H1 (cell line): ENCODE measurements at regions not wholly inside any gene's neighbourhood (a gene's known extent, or its start where the extent isn't known, plus 50 kb on each side); places are given as distances from the start of the nearest gene placed in this dataset.

Experiments used
- CTCF ChIA-PET: fragments of 300-600 bp; sonication (Branson Sonifier 250); formaldehyde crosslinking; loops from one replicate; lab custom pipeline; 2021; ENCODE audit not compliant: partially characterized antibody; lab: Charles Lee
- POLR2A ChIA-PET: fragments of 300-600 bp; sonication (Branson Sonifier 250); formaldehyde crosslinking; loops from one replicate; lab custom pipeline; 2021; ENCODE audit warnings: inconsistent platforms; ENCODE audit not compliant: partially characterized antibody; lab: Charles Lee
- DNase-seq, 2 experiments: peaks; one replicate each; pipeline versions ENCODE4 v3.0.0 to v3.0.0-alpha.2; 2010 to 2022; ENCODE audit warnings: low spot score in 2 of 2, low read depth in 1 of 2, mixed read lengths in 1 of 2
- FAIRE-seq: peaks from 2 replicates; lab custom pipeline; 2011; peaks lifted over from hg19 to GRCh38; lab: Jason Lieb, UNC
- H2AFZ ChIP-seq: 2 replicates; pipeline ENCODE4 v1.8.1; 2012; ENCODE audit warnings: low read length, inconsistent platforms
- H2AK5ac ChIP-seq: 2 replicates; pipeline ENCODE4 v1.6.1; 2013; ENCODE audit warnings: low read depth, low read length
- H2BK120ac ChIP-seq: replicated peaks from 2 replicates; pipeline ENCODE3; 2013; ENCODE audit warnings: low read depth, low read length, inconsistent platforms
- H2BK12ac ChIP-seq: 2 replicates; pipeline ENCODE4 v1.6.1; 2013; ENCODE audit warnings: low read depth, low read length
- H2BK15ac ChIP-seq: 2 replicates; pipeline ENCODE4 v1.6.1; 2013; ENCODE audit warnings: low read length
- H2BK20ac ChIP-seq: 2 replicates; pipeline ENCODE4 v1.6.1; 2013; ENCODE audit warnings: low read length
- H2BK5ac ChIP-seq: 2 replicates; pipeline ENCODE4 v1.6.1; 2013; ENCODE audit warnings: low read depth, low read length
- H3K14ac ChIP-seq: 2 replicates; pipeline ENCODE4 v1.6.1; 2013; ENCODE audit warnings: inconsistent platforms; ENCODE audit not compliant: insufficient read length
- H3K18ac ChIP-seq: 2 replicates; pipeline ENCODE4 v1.6.1; 2013; ENCODE audit warnings: low read length; ENCODE audit errors: extremely low read depth
- H3K23ac ChIP-seq: 2 replicates; pipeline ENCODE4 v1.6.1; 2013; ENCODE audit warnings: inconsistent platforms; ENCODE audit not compliant: insufficient read length
- H3K23me2 ChIP-seq: 2 replicates; pipeline ENCODE4 v1.6.1; 2013; ENCODE audit warnings: low read depth, low read length
- H3K27ac ChIP-seq: 2 replicates; pipeline ENCODE4 v1.6.1; 2011; ENCODE audit warnings: low read depth, low read length, inconsistent platforms
- H3K27me3 ChIP-seq, 4 experiments: replicated peaks in 1 of 4; 1 replicate in 1 of 4; 2 replicates in 3 of 4; pipeline versions ENCODE4 v1.6.1 to v1.8.1; 2011 to 2013; ENCODE audit warnings: low read length in 3 of 4, mild to moderate bottlenecking in 3 of 4, inconsistent platforms in 2 of 4, mixed read lengths in 2 of 4, moderate library complexity in 1 of 4; ENCODE audit not compliant: control insufficient read depth in 3 of 4, insufficient read depth in 3 of 4; ENCODE audit errors: extremely low read depth in 1 of 4
- H3K36me3 ChIP-seq, 4 experiments: 2 replicates each; pipeline versions ENCODE4 v1.6.1 to v1.8.1; 2011 to 2013; ENCODE audit warnings: mild to moderate bottlenecking in 4 of 4, low read length in 3 of 4, moderate library complexity in 2 of 4, control low read depth in 1 of 4, inconsistent platforms in 1 of 4; ENCODE audit not compliant: insufficient read depth in 4 of 4, control insufficient read depth in 2 of 4
- H3K4ac ChIP-seq: replicated peaks from 2 replicates; pipeline ENCODE3; 2013; ENCODE audit warnings: low read length, low read depth, mixed read lengths, inconsistent platforms; ENCODE audit not compliant: insufficient read length
- H3K4me1 ChIP-seq, 4 experiments: replicated peaks in 1 of 4; 1 replicate in 1 of 4; 2 replicates in 3 of 4; pipeline versions ENCODE4 v1.6.1 to v1.8.1; 2011 to 2013; ENCODE audit warnings: low read length in 3 of 4, inconsistent platforms in 2 of 4, mixed read lengths in 1 of 4; ENCODE audit not compliant: insufficient read depth in 4 of 4, control insufficient read depth in 3 of 4
- H3K4me2 ChIP-seq, 2 experiments: 2 replicates each; pipeline versions ENCODE4 v1.6.1 to v1.8.1; 2011 to 2013; ENCODE audit warnings: low read depth in 2 of 2, low read length in 2 of 2, control low read depth in 1 of 2, inconsistent platforms in 1 of 2, mild to moderate bottlenecking in 1 of 2; ENCODE audit not compliant: insufficient read depth in 1 of 2
- H3K4me3 ChIP-seq, 4 experiments: fragments of 200-600, 300-600 bp in 1 of 4; sonication (generic), shearing (Covaris generic), sonication (Bioruptor Twin) in 1 of 4; 2 replicates each; pipeline versions ENCODE4 v1.5.1 to v1.8.1; 2011 to 2016; ENCODE audit warnings: low read length in 4 of 4, low read depth in 3 of 4, control low read depth in 2 of 4, inconsistent platforms in 2 of 4, mild to moderate bottlenecking in 2 of 4, mixed read lengths in 1 of 4, moderate library complexity in 1 of 4; ENCODE audit not compliant: insufficient read depth in 2 of 4; ENCODE audit errors: extremely low read depth in 1 of 4
- H3K56ac ChIP-seq: replicated peaks from 2 replicates; pipeline ENCODE3; 2013; ENCODE audit warnings: low read depth, mild to moderate bottlenecking, mixed read lengths, low read length, inconsistent platforms; ENCODE audit not compliant: insufficient read length
- H3K79me1 ChIP-seq: 2 replicates; pipeline ENCODE4 v1.6.1; 2013; ENCODE audit warnings: low read depth, low read length, control low read depth
- H3K79me2 ChIP-seq, 2 experiments: 2 replicates each; pipeline versions ENCODE4 v1.6.1 to v1.8.1; 2012 to 2013; ENCODE audit warnings: low read length in 2 of 2, mild to moderate bottlenecking in 2 of 2, inconsistent platforms in 1 of 2; ENCODE audit not compliant: insufficient read depth in 2 of 2, control insufficient read depth in 1 of 2
- H3K9ac ChIP-seq, 4 experiments: replicated peaks in 1 of 4; 1 replicate in 1 of 4; 2 replicates in 3 of 4; pipeline versions ENCODE4 v1.6.1 to v1.8.1; 2011 to 2013; ENCODE audit warnings: low read depth in 3 of 4, low read length in 3 of 4, control low read depth in 2 of 4, mild to moderate bottlenecking in 2 of 4, moderate library complexity in 2 of 4, inconsistent platforms in 1 of 4; ENCODE audit errors: extremely low read depth in 1 of 4
- H3K9me3 ChIP-seq, 2 experiments: 2 replicates each; pipeline versions ENCODE4 v1.6.1 to v1.8.1; 2012 to 2013; ENCODE audit warnings: mild to moderate bottlenecking in 2 of 2, moderate library complexity in 2 of 2, control low read depth in 1 of 2, inconsistent platforms in 1 of 2, low read depth in 1 of 2, low read length in 1 of 2, mixed read lengths in 1 of 2; ENCODE audit not compliant: insufficient read depth in 2 of 2
- H4K20me1 ChIP-seq, 2 experiments: replicated peaks in 1 of 2; 2 replicates each; pipeline versions ENCODE3 to v1.8.1; 2011 to 2013; ENCODE audit warnings: inconsistent platforms in 2 of 2, low read length in 2 of 2, mild to moderate bottlenecking in 1 of 2; ENCODE audit not compliant: insufficient read depth in 2 of 2, control insufficient read depth in 1 of 2
- H4K5ac ChIP-seq: 2 replicates; pipeline ENCODE4 v1.6.1; 2013; ENCODE audit warnings: low read length, low read depth, mixed read lengths, inconsistent platforms; ENCODE audit not compliant: insufficient read length
- H4K8ac ChIP-seq: 2 replicates; pipeline ENCODE4 v1.8.0; 2013; ENCODE audit warnings: mild to moderate bottlenecking, moderate library complexity, low read length, inconsistent platforms; ENCODE audit not compliant: insufficient read depth; ENCODE audit errors: extremely low read depth
- H4K91ac ChIP-seq: replicated peaks from 2 replicates; pipeline ENCODE3; 2013; ENCODE audit warnings: low read length, mixed read lengths, inconsistent platforms; ENCODE audit not compliant: insufficient read length
- BCL11A ChIP-seq, 2 experiments: IDR thresholded peaks; one replicate each; pipeline ENCODE4 v1.6.1; 2011; ENCODE audit warnings: low read depth in 2 of 2, low read length in 2 of 2, mild to moderate bottlenecking in 2 of 2
- CHD2 ChIP-seq: IDR thresholded peaks from 2 replicates; pipeline ENCODE4 v1.6.1; 2012; ENCODE audit warnings: low read length, improper control_type of control experiment
- EZH2 ChIP-seq: fragments of 200-600 bp; sonication (generic); IDR thresholded peaks from 2 replicates; pipeline ENCODE4 v1.7.1; 2012; ENCODE audit warnings: low read depth, mild to moderate bottlenecking, moderate library complexity, low read length, inconsistent platforms; ENCODE audit not compliant: severe bottlenecking
- NRF1 ChIP-seq: IDR thresholded peaks from 2 replicates; pipeline ENCODE4 v1.6.1; 2011; ENCODE audit warnings: mild to moderate bottlenecking, low read depth, low read length, improper control_type of control experiment
- POLR2A ChIP-seq, 2 experiments: IDR thresholded peaks; 1 replicate in 1 of 2; 2 replicates in 1 of 2; pipeline ENCODE4 v1.6.1; 2011; ENCODE audit warnings: low read depth in 2 of 2, low read length in 2 of 2, mild to moderate bottlenecking in 2 of 2; ENCODE audit errors: control extremely low read depth in 1 of 2
- YY1 ChIP-seq: IDR thresholded peaks from 2 replicates; pipeline ENCODE4 v1.6.1; 2011; ENCODE audit warnings: low read depth, mild to moderate bottlenecking, low read length
- WGBS, 2 experiments: shearing (Covaris generic) in 1 of 2; methylation state at CpG; one replicate each; pipeline versions ENCODE4 v1.1.6 to v1.1.7; 2013 to 2015; ENCODE audit warnings: low lambda C conversion rate in 2 of 2, mixed read lengths in 2 of 2, inconsistent platforms in 1 of 2, low coverage in 1 of 2, missing lambda C conversion rate in 1 of 2; ENCODE audit not compliant: insufficient replicate concordance in 2 of 2, insufficient coverage in 1 of 2, insufficient read length in 1 of 2; ENCODE audit errors: extremely low coverage in 1 of 2, missing lambda C conversion rate in 1 of 2; 5-methylcytosine and 5-hydroxymethylcytosine counted together
- TF ChIP-seq, protein P1 (sequence below): IDR thresholded peaks from 2 replicates; pipeline ENCODE4 v1.6.1; 2012; ENCODE audit warnings: low read length, inconsistent platforms

DNA sequence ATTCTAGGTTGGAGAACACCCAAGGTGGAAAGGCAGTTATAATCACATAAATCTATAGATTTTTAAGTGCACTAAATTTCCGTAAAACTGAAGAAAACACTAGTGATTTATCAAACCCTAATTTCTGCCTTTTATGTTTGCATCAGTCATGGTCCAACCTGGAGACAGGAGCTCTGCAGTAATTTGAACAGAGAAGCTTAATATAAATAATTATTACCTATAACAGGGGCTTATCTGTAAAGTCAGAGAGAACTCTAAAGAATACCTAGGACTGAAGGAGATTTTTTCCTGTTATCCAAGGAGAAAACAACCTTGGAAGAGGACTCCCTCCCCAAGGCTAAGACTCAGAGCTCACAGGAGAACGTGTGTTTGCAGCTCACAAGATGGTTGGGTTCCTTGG is 95.1 kb downstream of the MPP7 start:
- Histone ChIP-seq H3K14ac (no peak overlapping the region), H3K23me2 (no peaks in the 10 kb centered on the region), H3K4me1 (peaks cover 0 to 3% (median 0%) of the 10 kb centered on the region in 4 experiments; a peak in 2 of 7 replicates), H3K27me3 (no peaks in the 10 kb centered on the region), H2BK15ac (no peak overlapping the region), H3K23ac (no peak overlapping the region), H3K56ac (no peak overlapping the region), H3K36me3 (peaks cover 0 to 3% (median 0%) of the 10 kb centered on the region in 4 experiments; a peak in 1 of 8 replicates), H2BK20ac (no peak overlapping the region), H3K79me1 (no peaks in the 10 kb centered on the region), H2AK5ac (no peak overlapping the region), H2BK5ac (no peak overlapping the region), H2BK12ac (no peak overlapping the region), H3K27ac (no peak overlapping the region), H2BK120ac (no peak overlapping the region), H3K9ac (no peak overlapping the region), H4K20me1 (no peaks in the 10 kb centered on the region), H3K79me2 (no peaks in the 10 kb centered on the region), H3K4me2 (no peak overlapping the region), H2AFZ (no peak overlapping the region), H3K9me3 (peaks cover 4 to 5% of the 10 kb centered on the region in 2 experiments; a peak in 3 of 4 replicates), H3K18ac (no peak overlapping the region), H3K4me3 (no peak overlapping the region), H4K91ac (no peak overlapping the region), H3K4ac (no peak overlapping the region), H4K5ac (no peak overlapping the region), H4K8ac (no peak overlapping the region)
- TF ChIP-seq POLR2A (IDR thresholded peaks at IDR 0.05; ENCODE audit: control extremely low read depth in 1 of 2, low read depth in 2 of 2, low read length in 2 of 2) (no peak), BCL11A (IDR thresholded peaks at IDR 0.05; ENCODE audit: low read depth in 2 of 2, low read length in 2 of 2) (no peak), EZH2 (no peak), NRF1 (no peak), YY1 (no peak), CHD2 (no peak)
- TF ChIP-seq, protein P1, sequence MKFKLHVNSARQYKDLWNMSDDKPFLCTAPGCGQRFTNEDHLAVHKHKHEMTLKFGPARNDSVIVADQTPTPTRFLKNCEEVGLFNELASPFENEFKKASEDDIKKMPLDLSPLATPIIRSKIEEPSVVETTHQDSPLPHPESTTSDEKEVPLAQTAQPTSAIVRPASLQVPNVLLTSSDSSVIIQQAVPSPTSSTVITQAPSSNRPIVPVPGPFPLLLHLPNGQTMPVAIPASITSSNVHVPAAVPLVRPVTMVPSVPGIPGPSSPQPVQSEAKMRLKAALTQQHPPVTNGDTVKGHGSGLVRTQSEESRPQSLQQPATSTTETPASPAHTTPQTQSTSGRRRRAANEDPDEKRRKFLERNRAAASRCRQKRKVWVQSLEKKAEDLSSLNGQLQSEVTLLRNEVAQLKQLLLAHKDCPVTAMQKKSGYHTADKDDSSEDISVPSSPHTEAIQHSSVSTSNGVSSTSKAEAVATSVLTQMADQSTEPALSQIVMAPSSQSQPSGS: no peak
- ChIA-PET CTCF (interaction anchor here (1.6 kb wide), 1 partner anchor 34 kb away, joined by 3 read pairs; no protein-coding TSS in a partner anchor), POLR2A (no interaction called here)
- no peak for FAIRE-seq
- DNase-seq: no peak
- 91% methylated on average over 2 of the region's 2 CpGs; no CpG with 5 or more reads in 1 of the 2 experiments for WGBS, 2 experiments
